ENCODE measurements at regions not wholly inside any gene's neighbourhood (a gene's known extent, or its start where the extent isn't known, plus 50 kb on each side); places are given as distances from the start of the nearest gene placed in this dataset.

DNA sequence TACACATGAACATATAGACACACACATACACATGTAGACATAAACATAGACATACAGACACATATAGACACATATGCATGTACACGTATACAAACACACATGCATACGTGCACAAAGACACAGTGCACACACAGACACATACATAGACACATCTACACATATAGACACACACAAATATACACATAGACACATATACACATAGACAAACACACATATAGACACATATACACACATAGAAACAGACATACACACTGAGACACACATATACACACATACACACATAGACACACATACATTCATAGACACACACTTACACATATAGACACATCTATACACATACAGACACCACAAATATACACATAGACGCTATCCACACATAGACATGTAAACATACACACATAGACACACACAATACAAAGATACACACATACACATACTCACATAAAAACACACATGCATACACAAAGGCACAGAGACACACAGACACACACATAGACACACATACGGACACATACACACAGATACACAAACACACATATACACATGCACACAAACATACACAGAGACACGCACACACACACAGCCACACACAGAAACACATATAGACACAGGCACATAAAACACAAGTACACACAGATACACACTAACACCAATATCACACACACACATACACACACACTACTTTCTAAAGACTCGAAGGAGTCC lies 254.0 kb downstream of the TSHZ3 start:
- DNase-seq (ENCODE audit: low read depth) = no peak

DNA sequence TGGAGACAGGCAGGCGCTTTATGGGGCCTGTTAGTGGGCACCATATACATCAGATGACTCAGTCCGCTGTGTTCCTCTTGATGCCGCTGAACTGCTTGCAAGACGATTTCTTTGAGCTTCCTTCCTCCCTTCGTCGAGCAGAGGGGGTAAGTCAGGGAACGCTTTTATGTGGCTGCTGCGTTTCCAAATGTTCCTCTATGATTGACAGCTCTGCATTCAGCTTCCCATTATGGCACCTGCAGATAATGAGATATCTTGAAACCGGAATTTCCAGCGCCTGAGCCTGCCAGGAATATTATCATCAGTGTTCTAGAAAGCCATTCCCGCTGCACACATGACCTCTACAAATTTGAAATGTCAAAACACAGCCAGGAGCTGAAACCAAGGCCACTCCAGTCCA lies 257.0 kb downstream of the TSHZ3 start:
- no peak for DNase-seq (ENCODE audit: low read depth)

DNA sequence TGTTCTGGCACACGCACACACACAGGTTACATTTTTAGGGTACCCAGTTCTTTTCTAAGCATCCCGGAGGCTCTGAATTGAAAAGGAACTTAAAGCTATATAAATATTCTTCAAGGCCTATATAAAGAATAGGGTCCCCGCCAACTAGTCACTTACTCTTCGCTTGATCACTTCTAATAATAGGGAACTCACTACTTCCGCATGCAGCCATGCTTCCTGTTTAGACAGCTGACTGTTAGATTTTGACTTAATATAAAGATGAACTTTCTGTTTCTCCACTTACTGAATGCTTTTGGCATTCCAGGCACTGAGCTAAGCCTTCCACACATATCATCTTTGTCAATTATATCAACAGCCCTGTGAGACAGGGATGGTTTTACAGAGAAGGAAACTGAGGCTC lies 259.6 kb downstream of the TSHZ3 start:
- DNase-seq (ENCODE audit: low read depth) = no peak

DNA sequence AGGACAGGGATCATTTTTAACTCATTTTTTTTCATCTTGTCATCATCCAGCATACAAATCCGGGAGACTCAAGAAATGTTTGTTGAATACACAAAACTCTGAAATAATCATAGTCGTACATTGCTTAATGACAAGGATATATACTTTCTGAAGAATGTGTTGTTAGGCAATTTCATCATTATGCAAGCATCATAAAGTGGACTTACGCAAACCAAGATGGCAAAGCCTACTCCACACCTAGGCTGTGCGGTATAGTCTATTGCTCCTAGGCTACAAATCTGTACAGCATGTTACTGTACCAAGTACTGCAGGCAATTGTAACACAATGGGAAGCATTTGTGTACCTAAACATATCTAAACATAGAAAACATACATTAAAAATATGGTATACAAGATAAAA lies 264.1 kb downstream of the TSHZ3 start:
- DNase-seq (ENCODE audit: low read depth) = no peak

DNA sequence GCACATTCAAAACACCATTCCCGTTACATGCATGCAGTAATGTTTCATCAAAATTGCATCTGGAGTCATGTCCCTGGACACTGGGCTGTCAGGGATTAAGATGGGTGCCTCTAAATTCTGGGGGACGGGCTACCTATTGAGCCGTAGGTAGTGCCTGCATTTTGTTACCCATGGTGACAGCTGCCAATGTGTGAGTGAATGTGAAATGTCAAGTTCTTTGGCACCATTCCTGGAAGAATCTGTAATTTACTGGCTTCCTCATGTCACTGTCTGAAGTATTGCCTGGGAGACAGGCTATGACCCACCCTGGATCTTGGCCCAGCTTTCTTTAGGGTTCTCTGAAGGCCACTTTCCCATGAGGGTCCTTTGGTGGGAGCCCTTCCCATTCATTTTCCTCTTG lies 266.1 kb downstream of the TSHZ3 start:
- no peak for DNase-seq (ENCODE audit: low read depth)

DNA sequence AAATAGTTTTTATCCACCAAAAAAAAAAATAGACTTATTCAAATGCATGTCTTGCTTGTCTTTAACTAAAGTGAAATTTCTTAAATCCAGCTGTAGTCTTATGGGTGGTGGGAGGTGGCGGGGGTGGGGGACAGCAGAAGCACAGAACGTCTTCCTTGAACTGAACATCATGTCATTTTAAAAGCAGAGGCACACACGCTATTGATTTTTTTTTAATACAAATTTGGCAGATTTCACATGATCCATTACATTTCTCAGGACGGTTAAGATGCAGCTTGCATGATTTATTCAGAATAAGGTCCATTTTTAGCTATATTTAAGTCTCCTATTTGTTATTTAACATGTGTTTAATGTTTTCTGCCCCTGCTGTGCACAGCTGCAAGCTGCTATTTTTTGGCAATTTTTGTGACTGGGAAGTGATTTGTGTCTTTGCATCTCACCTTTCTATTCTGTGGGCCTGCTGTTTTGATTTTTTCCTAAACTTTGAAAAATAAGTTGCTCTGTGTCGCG lies 274.0 kb downstream of the TSHZ3 start:
- no peak for DNase-seq (ENCODE audit: low read depth)

DNA sequence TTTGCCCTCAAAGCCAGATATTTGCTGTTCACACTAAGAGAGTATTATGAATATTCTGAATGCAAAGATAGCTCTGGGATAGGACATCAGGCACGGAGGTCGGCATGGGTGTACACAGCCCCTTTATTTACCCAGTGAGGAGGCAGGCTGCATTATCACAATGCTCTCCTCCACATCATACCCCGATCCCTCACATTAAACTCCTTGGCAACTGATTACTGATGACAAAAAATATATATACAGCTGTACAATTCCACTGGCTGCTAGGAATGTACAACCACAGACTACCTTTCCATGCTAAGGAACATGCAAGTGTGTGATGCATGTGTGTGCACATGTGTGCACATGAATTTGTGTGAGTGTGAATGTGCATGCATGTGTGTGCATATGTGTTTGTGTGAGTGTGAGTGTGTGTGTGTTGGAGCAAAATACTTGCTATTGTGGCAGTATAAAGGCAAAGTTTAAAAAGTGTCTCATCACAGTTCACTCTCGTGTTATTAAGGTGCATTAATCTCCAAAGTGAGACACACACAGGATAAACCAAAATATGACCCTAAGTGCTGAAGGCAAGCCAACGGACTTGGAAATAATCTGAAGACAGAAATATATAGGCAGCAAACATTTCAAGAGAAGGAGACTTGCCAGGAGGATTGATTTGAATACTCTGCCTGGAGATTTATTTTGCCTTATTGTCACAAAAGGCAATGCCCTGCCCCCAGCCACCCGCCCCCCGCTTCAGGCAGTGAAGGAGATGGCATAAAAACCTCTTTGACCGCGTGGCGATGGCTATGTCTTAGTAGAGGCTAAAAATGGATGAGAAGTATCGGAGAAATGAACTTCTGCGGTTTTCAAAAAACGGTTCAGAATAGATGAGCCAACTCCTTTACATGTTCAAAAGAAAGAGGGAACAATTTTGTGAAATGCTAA lies 274.8 kb downstream of the TSHZ3 start:
- DNase-seq (ENCODE audit: low read depth) = no peak

DNA sequence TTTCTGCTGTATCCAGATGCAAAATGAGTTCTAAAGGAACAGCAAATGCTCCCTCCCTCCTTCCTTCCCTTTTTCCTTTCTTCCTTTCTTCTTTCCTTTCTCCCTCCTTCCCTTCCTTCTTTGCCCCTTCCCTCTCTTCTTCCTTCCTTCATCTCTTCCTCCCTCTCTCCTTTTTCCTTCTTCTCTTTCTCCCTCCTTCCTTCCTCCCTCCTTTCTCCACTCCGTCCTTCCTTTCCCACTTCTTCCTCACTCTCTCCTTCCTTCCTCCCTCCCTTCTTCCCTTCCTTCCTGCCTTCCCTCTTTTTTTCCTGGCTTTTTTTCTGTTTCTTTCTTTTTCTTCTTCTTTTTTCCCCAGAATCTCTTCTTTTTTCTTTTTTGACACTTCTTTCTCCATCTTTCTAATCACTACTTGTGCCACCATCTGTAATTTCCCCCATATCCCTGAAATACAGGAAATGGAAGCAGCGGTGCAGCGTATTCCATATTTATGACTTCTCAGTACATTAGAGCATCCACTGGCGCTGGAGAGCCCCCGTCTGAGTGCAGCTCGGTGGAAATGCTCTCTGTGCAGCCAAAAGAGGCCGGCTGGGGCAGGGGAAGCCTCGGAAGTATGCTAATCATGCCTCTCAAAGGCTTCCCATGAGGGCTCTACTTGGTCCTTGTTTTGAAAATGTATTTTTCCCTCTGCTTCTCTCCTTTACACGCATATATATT lies 275.6 kb downstream of the TSHZ3 start:
- no peak for DNase-seq (ENCODE audit: low read depth)

DNA sequence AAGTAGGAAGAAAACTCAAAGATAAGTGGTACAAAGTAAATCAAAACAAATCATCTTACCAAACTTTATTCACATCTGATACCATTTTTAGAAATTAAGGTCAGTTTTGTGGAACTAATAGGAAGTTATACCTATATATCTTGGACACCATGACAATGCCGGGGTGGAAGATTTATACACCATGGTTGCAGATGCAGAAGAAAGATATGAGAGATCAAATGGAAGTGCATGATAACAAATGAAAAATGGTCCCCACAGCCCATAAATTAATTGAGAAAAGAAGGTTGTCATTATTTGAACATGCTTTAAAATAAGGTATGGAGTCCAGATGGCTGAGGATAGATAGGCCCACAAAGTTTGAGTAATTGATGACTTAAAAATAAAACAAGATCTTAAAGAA lies 276.8 kb downstream of the TSHZ3 start:
- DNase-seq (ENCODE audit: low read depth) = no peak

DNA sequence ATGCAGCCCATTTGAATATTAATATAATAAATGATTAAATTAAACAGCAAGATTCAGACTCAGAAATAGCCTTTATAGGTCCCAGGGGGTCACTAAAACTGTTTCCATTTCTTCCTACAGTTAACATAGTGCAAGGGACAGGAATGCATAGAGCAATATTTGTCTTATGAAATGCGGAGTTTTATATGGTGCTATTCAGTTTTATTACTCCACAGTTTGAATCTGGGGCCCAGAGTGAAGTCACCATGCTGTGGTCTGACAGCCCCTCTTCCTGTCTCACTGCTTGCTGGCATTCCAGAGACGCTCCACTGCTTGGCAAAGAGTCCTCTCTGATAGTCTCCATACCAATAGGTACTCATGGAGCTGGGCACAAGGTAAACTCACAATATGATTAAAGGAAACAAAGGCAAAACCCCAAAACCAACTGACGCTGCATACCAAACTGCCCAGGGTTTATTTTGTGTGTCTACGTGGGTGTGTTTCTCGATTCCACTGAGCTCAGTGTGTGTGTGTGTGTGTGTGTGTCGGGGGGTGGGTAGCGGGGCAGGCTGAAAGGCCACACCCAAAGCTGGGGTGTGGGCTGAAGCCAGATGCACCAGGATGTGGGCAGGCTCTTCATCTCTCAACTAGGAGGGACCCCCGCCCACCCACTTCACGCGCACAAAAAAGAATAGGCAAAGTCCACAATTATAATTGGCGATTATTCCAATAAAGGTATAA lies 277.9 kb downstream of the TSHZ3 start:
- no peak for DNase-seq (ENCODE audit: low read depth)

DNA sequence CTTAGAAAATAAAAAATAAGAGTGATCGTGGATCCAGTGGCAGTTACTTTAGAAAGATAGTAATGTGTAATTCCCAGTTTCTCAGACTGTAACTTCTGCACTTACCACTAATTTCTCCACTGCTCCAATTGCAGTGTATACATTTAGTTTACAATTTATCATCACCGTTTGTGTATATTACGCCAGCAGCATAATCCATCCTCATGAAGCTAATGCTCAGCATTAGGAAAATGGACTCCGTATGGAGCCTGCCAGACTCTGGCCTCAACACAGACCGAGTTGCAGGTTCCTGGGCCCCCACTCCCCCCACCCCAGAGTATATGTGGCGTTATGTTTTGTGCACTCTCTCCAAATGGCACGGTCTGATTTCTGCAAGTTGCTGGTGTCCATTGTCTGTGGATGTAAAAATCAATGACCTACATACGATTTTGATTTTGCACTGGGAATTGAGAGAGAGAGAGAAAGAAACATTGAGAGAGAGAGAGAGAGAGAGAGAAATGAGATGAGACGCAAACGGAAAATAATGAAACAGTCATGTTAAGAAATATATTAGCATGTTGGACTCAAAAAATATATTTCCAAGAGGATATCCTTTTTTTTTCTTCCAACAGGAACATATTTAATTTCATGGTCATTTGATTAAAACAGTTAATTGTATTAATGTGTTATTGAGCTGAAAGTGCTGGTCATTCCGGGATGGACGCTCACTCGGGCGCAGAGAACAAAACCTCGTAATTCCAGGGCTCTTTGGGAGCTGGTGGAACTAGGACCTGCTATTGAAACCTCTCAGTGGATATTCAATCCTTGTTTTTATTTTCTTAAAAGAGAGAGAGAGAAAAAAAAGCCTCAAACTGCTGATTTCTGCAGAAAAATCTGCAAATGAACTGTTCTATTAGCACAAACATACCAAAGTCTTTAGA lies 278.8 kb downstream of the TSHZ3 start:
- no peak for DNase-seq (ENCODE audit: low read depth)

DNA sequence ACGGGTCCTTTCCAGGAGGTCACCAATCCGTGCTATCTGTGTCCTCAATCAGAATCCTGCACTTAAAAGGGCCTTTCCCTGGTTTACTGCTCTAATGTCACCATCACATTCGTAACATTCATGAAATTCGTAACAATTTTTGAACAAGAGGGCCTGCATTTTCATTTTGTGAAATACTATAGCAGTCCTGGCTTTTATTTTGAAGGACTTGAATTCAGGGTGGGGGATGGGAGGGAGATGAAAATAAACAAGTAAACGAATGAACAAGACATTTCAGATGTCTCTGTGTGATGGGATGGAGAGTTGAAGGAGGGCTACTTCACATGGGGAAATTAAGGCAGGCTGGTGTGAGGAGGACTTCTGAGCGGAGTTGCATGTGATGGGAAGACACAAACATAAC lies 281.0 kb downstream of the TSHZ3 start:
- DNase-seq (ENCODE audit: low read depth) = no peak

DNA sequence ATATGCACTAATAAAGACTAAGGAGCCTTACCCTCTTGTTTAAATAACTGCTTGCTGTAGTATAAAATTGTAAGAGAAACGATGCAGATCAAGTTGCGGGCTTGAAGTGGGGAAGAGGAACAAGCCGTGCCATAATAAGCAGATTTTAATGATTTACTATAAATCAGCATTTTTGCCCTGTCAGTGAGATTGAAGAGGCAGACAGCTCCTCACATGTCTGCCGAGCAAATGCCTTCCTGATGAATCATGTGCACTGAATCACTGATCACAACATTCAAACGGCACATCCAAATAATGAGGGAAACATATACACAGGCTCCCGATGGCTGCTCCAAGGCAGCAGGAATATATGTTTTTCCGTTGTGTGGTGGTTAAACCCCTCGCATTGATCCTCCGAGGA lies 282.9 kb downstream of the TSHZ3 start:
- DNase-seq (ENCODE audit: low read depth) = peak; percentile 65

DNA sequence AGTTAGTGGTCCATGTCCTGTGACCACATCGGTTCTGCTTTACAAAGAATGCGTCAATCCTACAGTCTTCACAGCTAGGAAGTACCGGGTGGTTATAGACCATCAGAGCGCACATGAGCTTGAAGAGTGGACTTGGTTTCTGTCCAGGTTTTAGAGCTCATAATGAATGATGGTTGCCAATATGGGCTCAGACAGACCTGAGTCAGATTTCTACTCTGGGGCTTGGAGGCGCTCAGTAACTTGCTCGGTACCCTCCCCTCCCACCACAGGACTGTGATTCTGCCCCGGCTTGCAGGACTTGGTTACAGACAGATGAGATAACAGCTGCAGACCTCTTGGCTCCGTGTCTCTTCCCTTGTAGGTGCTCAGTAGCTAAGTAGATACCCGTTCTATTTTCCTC lies 284.7 kb downstream of the TSHZ3 start:
- DNase-seq (ENCODE audit: low read depth) = peak; percentile 82

DNA sequence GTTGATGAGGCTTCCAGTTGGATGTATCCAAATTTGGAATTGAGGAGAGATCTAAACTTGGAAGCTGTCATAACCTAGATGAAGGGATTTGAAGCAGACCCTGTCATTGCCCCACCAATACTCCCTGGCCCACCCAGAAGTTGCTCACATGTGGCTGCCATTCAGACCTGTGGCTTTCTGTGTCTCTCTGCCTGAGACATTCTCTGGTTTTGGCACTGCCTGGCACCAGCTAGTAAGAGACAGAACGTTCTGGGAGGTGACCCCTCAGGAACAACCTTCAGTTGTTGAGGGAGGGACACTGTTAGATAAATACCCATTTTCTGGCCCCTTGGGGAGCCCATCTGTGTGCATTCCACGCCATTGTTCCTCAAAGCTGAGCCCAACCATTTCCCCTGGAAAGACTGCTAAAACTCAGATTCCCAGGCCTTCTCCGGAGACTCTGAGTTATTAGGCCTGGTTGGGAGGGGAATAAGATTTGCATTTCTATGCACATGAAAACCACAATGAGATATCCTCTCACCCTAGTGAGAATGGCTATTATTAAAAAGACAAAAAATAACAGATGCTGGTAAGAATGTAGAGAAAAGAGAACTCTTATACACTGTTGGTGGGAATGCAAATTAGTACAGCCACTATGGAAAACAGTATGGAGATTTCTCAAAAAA lies 290.4 kb downstream of the TSHZ3 start:
- no peak for DNase-seq (ENCODE audit: low read depth)

DNA sequence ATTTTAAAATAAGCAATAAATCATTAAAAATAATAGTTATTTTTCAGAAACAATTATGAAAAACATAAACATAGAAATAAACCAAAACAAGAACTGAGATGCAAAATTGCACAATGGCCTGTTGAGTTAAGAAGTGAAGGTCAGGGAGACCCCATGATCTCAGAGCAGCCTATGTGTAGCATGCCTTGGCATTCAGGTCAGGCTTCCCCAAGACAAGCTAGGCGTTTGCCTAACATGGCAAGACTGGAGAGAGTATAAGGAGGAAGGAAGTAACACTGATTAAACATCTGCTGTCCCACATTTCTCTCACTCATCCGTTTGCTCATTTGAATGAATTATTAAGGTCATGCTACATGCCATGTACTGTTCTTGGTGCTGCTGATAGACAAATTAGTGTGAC lies 291.8 kb downstream of the TSHZ3 start:
- DNase-seq (ENCODE audit: low read depth) = no peak

DNA sequence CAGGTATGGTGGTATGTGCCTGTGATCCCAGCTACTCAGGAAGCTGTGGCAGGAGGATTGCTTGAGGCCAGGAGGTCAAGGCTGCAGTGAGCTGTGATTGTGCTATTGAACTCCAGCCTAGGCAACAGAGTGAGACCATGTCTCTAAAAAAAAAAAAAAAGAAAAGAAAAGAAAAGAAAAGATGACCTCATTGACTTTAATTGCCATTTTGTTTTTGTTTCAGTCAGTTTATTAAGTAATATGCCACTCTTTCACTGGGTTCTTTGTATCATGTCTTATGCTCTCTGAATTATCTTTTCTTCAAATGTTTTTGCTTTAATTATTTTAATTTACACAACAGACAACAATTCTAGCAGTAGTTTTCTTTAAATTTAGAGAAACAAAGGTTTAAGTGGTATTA lies 293.8 kb downstream of the TSHZ3 start:
- DNase-seq (ENCODE audit: low read depth) = no peak

DNA sequence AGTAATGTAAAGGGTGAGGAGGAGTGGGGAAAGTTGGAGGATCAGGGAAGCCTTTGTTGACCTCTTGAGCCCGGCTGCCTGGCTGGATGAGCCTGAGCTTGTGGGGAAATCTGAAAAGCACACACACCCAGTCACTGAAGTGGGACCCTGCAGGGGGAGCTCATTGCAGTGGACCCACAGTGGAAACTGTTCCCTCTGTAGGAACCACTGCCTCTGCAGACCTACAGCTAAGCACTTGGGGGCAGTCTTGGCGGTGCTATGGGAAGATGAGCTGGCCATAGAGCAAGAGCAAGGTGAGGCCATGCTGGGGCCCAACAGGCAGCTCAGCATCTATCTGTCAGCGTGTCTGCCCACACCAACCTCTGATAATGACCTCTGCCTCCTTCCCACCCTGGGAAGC lies 294.8 kb downstream of the TSHZ3 start:
- DNase-seq (ENCODE audit: low read depth) = peak; percentile 48

DNA sequence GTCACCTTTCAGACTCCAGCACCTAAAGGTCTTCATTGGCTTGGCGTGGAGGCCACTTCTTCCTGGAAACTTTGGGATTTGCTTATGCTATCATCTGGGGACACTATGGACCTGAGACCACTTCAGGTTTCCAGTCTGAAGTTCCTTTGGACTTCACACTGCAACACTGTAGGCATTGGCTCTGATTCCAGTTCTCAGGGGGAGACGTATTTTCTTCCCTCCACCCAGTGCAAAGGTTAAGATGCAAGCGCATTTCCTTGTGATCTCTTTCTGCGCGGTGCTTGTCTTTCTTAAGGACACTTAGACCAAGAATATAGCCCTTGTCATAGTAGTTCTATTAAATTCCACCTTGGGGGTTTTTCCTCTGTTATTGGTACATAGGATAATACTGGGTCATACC lies 299.8 kb downstream of the TSHZ3 start:
- DNase-seq (ENCODE audit: low read depth) = no peak

DNA sequence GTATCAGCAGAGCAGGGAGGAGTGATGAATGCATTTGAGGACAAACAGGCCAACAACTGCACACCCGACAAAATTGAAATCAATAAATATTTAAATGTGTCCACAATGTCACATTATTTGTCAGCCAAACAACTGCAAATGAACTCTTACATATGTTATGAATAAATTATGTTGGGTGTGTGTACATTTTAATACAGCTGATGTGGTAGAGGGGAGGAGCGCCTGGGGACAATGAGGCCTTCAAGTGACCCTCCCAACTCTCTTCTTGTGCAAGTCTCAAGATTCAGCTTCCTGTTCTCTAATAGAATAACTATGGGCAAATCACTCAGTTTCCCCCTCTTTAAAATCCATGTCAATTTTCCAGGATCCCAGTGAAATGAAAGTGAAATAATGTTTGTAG lies 303.2 kb downstream of the TSHZ3 start:
- no peak for DNase-seq (ENCODE audit: low read depth)

Data from myocyte (in vitro differentiated cells).